ENCODE measurements at regions not wholly inside any gene's neighbourhood (a gene's known extent, or its start where the extent isn't known, plus 50 kb on each side); places are given as distances from the start of the nearest gene placed in this dataset.
"Not testable (repeated sequence)": the region's sequence is repeated elsewhere in the genome, so short reads cannot be mapped to it uniquely, and the experiment has no call there.

- Histone ChIP-seq H3K36me3 (ENCODE audit: control insufficient read depth in 1 of 2, insufficient read depth in 2 of 2, low read length in 2 of 2) (no peaks in the 10 kb centered on the region), H3K4me1 (ENCODE audit: control insufficient read depth in 1 of 2, insufficient read depth in 2 of 2, low read length in 2 of 2) (no peaks in the 10 kb centered on the region)
These were observed 287.2 kb downstream of the QKI start for GRCh38 chr6:163701762-163702161.

GRCh38 chr6:163698086-163698485, 283.6 kb downstream of the QKI start:
- no peak overlapping the region for H3K9ac ChIP-seq (ENCODE audit: low read depth in 1 of 2, low read length in 2 of 2)
- H3K9me3 ChIP-seq (ENCODE audit: control insufficient read depth in 1 of 2, low read length in 2 of 2) = no peaks in the 10 kb centered on the region
- H3K36me3 ChIP-seq (ENCODE audit: control insufficient read depth in 1 of 2, insufficient read depth in 2 of 2, low read length in 2 of 2) = no peaks in the 10 kb centered on the region
- no peak overlapping the region for H3K27ac ChIP-seq (ENCODE audit: low read depth, low read length)
- H3K4me1 ChIP-seq (ENCODE audit: control insufficient read depth in 1 of 2, insufficient read depth in 2 of 2, low read length in 2 of 2) = no peaks in the 10 kb centered on the region
- H3K27me3 ChIP-seq (ENCODE audit: control insufficient read depth in 1 of 2, insufficient read depth in 2 of 2, low read length in 2 of 2) = peaks cover 0 to 2% of the 10 kb centered on the region in 2 donors
- no peak overlapping the region for H3K4me3 ChIP-seq (ENCODE audit: low read depth in 1 of 2, low read length in 2 of 2)

More at GRCh38 chr6:163701762-163702161, 287.2 kb downstream of the QKI start:
- H3K27me3 ChIP-seq (ENCODE audit: control insufficient read depth in 1 of 2, insufficient read depth in 2 of 2, low read length in 2 of 2) = peaks cover 0 to 2% of the 10 kb centered on the region in 2 donors
- H3K27ac ChIP-seq (ENCODE audit: low read depth, low read length) = no peak overlapping the region
- no peaks in the 10 kb centered on the region for H3K9me3 ChIP-seq (ENCODE audit: control insufficient read depth in 1 of 2, low read length in 2 of 2)
- no peak overlapping the region for H3K4me3 ChIP-seq (ENCODE audit: low read depth in 1 of 2, low read length in 2 of 2)
- H3K9ac ChIP-seq (ENCODE audit: low read depth in 1 of 2, low read length in 2 of 2) = no peak overlapping the region

DNA sequence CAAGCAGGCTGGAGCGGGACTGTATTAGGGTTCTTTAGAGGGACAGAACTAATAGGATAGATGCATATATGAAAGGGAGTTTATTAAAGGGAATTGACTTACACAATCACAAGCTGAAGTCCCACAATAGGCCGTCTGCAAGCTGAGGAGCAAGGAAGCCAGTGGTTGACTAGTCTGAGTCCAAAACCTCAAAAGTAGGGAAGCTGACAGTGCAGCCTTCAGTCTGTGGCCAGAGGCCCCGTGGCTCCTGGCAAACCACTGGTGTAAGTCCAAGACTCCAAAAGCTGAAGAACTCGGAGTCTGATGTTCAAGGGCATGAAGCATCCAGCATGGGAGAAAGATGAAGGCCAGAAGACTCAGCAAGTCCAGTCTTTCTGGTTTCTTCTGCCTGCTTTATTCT, 281.8 kb downstream of the QKI start:
- not testable (repeated sequence) for H3K4me1 ChIP-seq (ENCODE audit: control insufficient read depth in 1 of 2, insufficient read depth in 2 of 2, low read length in 2 of 2); H3K4me3 ChIP-seq (ENCODE audit: low read depth in 1 of 2, low read length in 2 of 2); H3K36me3 ChIP-seq (ENCODE audit: control insufficient read depth in 1 of 2, insufficient read depth in 2 of 2, low read length in 2 of 2); H3K27ac ChIP-seq (ENCODE audit: low read depth, low read length); H3K27me3 ChIP-seq (ENCODE audit: control insufficient read depth in 1 of 2, insufficient read depth in 2 of 2, low read length in 2 of 2); H3K9ac ChIP-seq (ENCODE audit: low read depth in 1 of 2, low read length in 2 of 2); H3K9me3 ChIP-seq (ENCODE audit: control insufficient read depth in 1 of 2, low read length in 2 of 2)

GRCh38 chr6:163695414-163695864, 280.9 kb downstream of the QKI start:
- Histone ChIP-seq H3K27me3 (ENCODE audit: control insufficient read depth in 1 of 2, insufficient read depth in 2 of 2, low read length in 2 of 2) (peaks cover 0 to 2% of the 10 kb centered on the region in 2 donors), H3K4me1 (ENCODE audit: control insufficient read depth in 1 of 2, insufficient read depth in 2 of 2, low read length in 2 of 2) (no peaks in the 10 kb centered on the region), H3K9me3 (ENCODE audit: control insufficient read depth in 1 of 2, low read length in 2 of 2) (no peaks in the 10 kb centered on the region), H3K9ac (ENCODE audit: low read depth in 1 of 2, low read length in 2 of 2) (no peak overlapping the region), H3K4me3 (ENCODE audit: low read depth in 1 of 2, low read length in 2 of 2) (no peak overlapping the region), H3K36me3 (ENCODE audit: control insufficient read depth in 1 of 2, insufficient read depth in 2 of 2, low read length in 2 of 2) (no peaks in the 10 kb centered on the region), H3K27ac (ENCODE audit: low read depth, low read length) (no peak overlapping the region)

- Histone ChIP-seq H3K4me1 (ENCODE audit: control insufficient read depth in 1 of 2, insufficient read depth in 2 of 2, low read length in 2 of 2) (no peaks in the 10 kb centered on the region), H3K27me3 (ENCODE audit: control insufficient read depth in 1 of 2, insufficient read depth in 2 of 2, low read length in 2 of 2) (peaks cover 0 to 2% of the 10 kb centered on the region in 2 donors), H3K27ac (ENCODE audit: low read depth, low read length) (no peak overlapping the region), H3K9me3 (ENCODE audit: control insufficient read depth in 1 of 2, low read length in 2 of 2) (no peaks in the 10 kb centered on the region), H3K9ac (ENCODE audit: low read depth in 1 of 2, low read length in 2 of 2) (no peak overlapping the region), H3K4me3 (ENCODE audit: low read depth in 1 of 2, low read length in 2 of 2) (no peak overlapping the region), H3K36me3 (ENCODE audit: control insufficient read depth in 1 of 2, insufficient read depth in 2 of 2, low read length in 2 of 2) (no peaks in the 10 kb centered on the region)
These were observed 280.5 kb downstream of the QKI start for GRCh38 chr6:163694988-163695398.

DNA sequence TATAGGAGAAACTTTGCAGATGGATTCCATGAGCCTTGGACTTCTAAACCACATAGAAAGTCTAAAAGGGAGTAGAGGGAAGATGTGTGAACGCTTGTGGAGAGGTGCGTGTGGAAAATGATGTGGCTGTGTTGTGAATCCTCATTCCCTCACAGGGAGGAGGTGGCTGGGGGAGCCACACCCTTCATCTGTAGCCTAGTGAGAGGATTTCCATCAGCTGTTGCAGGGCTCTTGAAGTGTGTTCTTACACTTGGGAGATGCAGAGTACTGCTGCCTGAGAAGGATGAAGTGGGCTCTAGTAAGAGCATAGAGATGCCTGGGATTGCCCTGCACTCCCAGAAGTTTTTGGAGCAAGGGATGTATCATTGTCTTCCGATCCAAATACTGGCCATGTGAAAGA, 279.6 kb downstream of the QKI start:
- Histone ChIP-seq H3K27ac (ENCODE audit: low read depth, low read length) (no peak overlapping the region), H3K9me3 (ENCODE audit: control insufficient read depth in 1 of 2, low read length in 2 of 2) (no peaks in the 10 kb centered on the region), H3K4me1 (ENCODE audit: control insufficient read depth in 1 of 2, insufficient read depth in 2 of 2, low read length in 2 of 2) (no peaks in the 10 kb centered on the region), H3K27me3 (ENCODE audit: control insufficient read depth in 1 of 2, insufficient read depth in 2 of 2, low read length in 2 of 2) (peaks cover 0 to 2% of the 10 kb centered on the region in 2 donors), H3K4me3 (ENCODE audit: low read depth in 1 of 2, low read length in 2 of 2) (no peak overlapping the region), H3K36me3 (ENCODE audit: control insufficient read depth in 1 of 2, insufficient read depth in 2 of 2, low read length in 2 of 2) (no peaks in the 10 kb centered on the region), H3K9ac (ENCODE audit: low read depth in 1 of 2, low read length in 2 of 2) (no peak overlapping the region)

DNA sequence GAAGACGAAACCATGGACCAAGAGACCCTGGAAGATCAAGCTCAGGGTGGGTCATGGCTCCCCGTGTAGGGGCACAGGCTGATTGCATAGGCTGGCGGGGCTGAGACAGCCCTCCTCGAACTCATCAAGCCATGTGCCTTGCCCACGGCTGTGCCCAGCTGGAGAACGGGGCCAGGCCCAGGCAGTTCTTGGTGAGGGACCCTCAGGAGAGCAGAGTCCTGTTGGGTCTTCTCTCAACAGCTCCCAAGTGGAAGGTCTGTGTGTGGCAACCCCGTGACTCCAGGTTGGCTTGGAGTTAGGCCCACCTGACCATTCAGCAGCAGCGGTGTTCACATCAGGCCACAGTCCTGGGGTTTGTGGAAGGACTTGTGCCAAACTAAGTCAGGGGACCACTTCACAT, 276.5 kb downstream of the QKI start:
- H3K4me3 ChIP-seq (ENCODE audit: low read depth in 1 of 2, low read length in 2 of 2) = no peak overlapping the region
- H3K9ac ChIP-seq (ENCODE audit: low read depth in 1 of 2, low read length in 2 of 2) = no peak overlapping the region
- H3K4me1 ChIP-seq (ENCODE audit: control insufficient read depth in 1 of 2, insufficient read depth in 2 of 2, low read length in 2 of 2) = no peaks in the 10 kb centered on the region
- H3K27ac ChIP-seq (ENCODE audit: low read depth, low read length) = no peak overlapping the region
- H3K27me3 ChIP-seq (ENCODE audit: control insufficient read depth in 1 of 2, insufficient read depth in 2 of 2, low read length in 2 of 2) = no peaks in the 10 kb centered on the region
- no peaks in the 10 kb centered on the region for H3K36me3 ChIP-seq (ENCODE audit: control insufficient read depth in 1 of 2, insufficient read depth in 2 of 2, low read length in 2 of 2)
- no peaks in the 10 kb centered on the region for H3K9me3 ChIP-seq (ENCODE audit: control insufficient read depth in 1 of 2, low read length in 2 of 2)

- H3K9ac ChIP-seq (ENCODE audit: low read depth in 1 of 2, low read length in 2 of 2) = no peak overlapping the region
- no peaks in the 10 kb centered on the region for H3K36me3 ChIP-seq (ENCODE audit: control insufficient read depth in 1 of 2, insufficient read depth in 2 of 2, low read length in 2 of 2)
- no peaks in the 10 kb centered on the region for H3K27me3 ChIP-seq (ENCODE audit: control insufficient read depth in 1 of 2, insufficient read depth in 2 of 2, low read length in 2 of 2)
- H3K4me3 ChIP-seq (ENCODE audit: low read depth in 1 of 2, low read length in 2 of 2) = no peak overlapping the region
- peaks cover 0 to under 1% of the 10 kb centered on the region in 2 donors for H3K9me3 ChIP-seq (ENCODE audit: control insufficient read depth in 1 of 2, low read length in 2 of 2)
- no peak overlapping the region for H3K27ac ChIP-seq (ENCODE audit: low read depth, low read length)
- no peaks in the 10 kb centered on the region for H3K4me1 ChIP-seq (ENCODE audit: control insufficient read depth in 1 of 2, insufficient read depth in 2 of 2, low read length in 2 of 2)
These were observed 274.3 kb downstream of the QKI start for GRCh38 chr6:163688739-163689362.

- Histone ChIP-seq H3K4me3 (ENCODE audit: low read depth in 1 of 2, low read length in 2 of 2) (no peak overlapping the region), H3K36me3 (ENCODE audit: control insufficient read depth in 1 of 2, insufficient read depth in 2 of 2, low read length in 2 of 2) (no peaks in the 10 kb centered on the region), H3K4me1 (ENCODE audit: control insufficient read depth in 1 of 2, insufficient read depth in 2 of 2, low read length in 2 of 2) (no peaks in the 10 kb centered on the region), H3K27me3 (ENCODE audit: control insufficient read depth in 1 of 2, insufficient read depth in 2 of 2, low read length in 2 of 2) (no peaks in the 10 kb centered on the region), H3K9ac (ENCODE audit: low read depth in 1 of 2, low read length in 2 of 2) (no peak overlapping the region), H3K27ac (ENCODE audit: low read depth, low read length) (no peak overlapping the region), H3K9me3 (ENCODE audit: control insufficient read depth in 1 of 2, low read length in 2 of 2) (peaks cover 0 to 3% of the 10 kb centered on the region in 2 donors)
These were observed 272.6 kb downstream of the QKI start for GRCh38 chr6:163687075-163687474.

GRCh38 chr6:163686301-163686700, 271.8 kb downstream of the QKI start:
- Histone ChIP-seq H3K9ac (ENCODE audit: low read depth in 1 of 2, low read length in 2 of 2) (no peak overlapping the region), H3K27ac (ENCODE audit: low read depth, low read length) (no peak overlapping the region), H3K9me3 (ENCODE audit: control insufficient read depth in 1 of 2, low read length in 2 of 2) (peaks cover 0 to 3% of the 10 kb centered on the region in 2 donors), H3K27me3 (ENCODE audit: control insufficient read depth in 1 of 2, insufficient read depth in 2 of 2, low read length in 2 of 2) (no peaks in the 10 kb centered on the region), H3K4me1 (ENCODE audit: control insufficient read depth in 1 of 2, insufficient read depth in 2 of 2, low read length in 2 of 2) (no peaks in the 10 kb centered on the region), H3K36me3 (ENCODE audit: control insufficient read depth in 1 of 2, insufficient read depth in 2 of 2, low read length in 2 of 2) (no peaks in the 10 kb centered on the region), H3K4me3 (ENCODE audit: low read depth in 1 of 2, low read length in 2 of 2) (no peak overlapping the region)
